GM12875 (cell line): ENCODE measurements at regions not wholly inside any gene's neighbourhood (a gene's known extent, or its start where the extent isn't known, plus 50 kb on each side); places are given as distances from the start of the nearest gene placed in this dataset.

Experiments
- H3K4me3 ChIP-seq: one replicate; pipeline ENCODE4 v1.5.1; 2011; ENCODE audit warnings: low read depth, low read length, control low read depth
- CTCF ChIP-seq: IDR thresholded peaks from 2 replicates; pipeline ENCODE4 v1.5.1; 2011; ENCODE audit warnings: low read depth, mild to moderate bottlenecking, control low read depth, inconsistent platforms, low read length, moderate library complexity, borderline replicate concordance; ENCODE audit not compliant: insufficient read depth

GRCh38 chr5:4124221-4124970 lies 528.8 kb downstream of the IRX1 start:
- no peak for TF ChIP-seq CTCF
- H3K4me3 ChIP-seq: no peak overlapping the region

GRCh38 chr5:4128994-4129393 lies 533.4 kb downstream of the IRX1 start:
- no peak for TF ChIP-seq CTCF
- no peak overlapping the region for H3K4me3 ChIP-seq

GRCh38 chr5:4129523-4129922 lies 533.9 kb downstream of the IRX1 start:
- no peak overlapping the region for H3K4me3 ChIP-seq
- no peak for TF ChIP-seq CTCF

GRCh38 chr5:4130819-4131218 lies 535.2 kb downstream of the IRX1 start:
- no peak for TF ChIP-seq CTCF
- H3K4me3 ChIP-seq: no peak overlapping the region

- TF ChIP-seq CTCF: no peak
Measured at GRCh38 chr5:4137781-4138180, 542.1 kb downstream of the IRX1 start.

GRCh38 chr5:4142842-4143241 lies 547.2 kb downstream of the IRX1 start:
- no peak overlapping the region for H3K4me3 ChIP-seq
- no peak for TF ChIP-seq CTCF

More at GRCh38 chr5:4137781-4138180, 542.1 kb downstream of the IRX1 start:
- no peak overlapping the region for H3K4me3 ChIP-seq

- no peak overlapping the region for H3K4me3 ChIP-seq
- TF ChIP-seq CTCF: no peak
Measured at GRCh38 chr5:4144411-4145007, 548.9 kb downstream of the IRX1 start.
